ENCODE measurements at regions not wholly inside any gene's neighbourhood (a gene's known extent, or its start where the extent isn't known, plus 50 kb on each side); places are given as distances from the start of the nearest gene placed in this dataset.

DNA sequence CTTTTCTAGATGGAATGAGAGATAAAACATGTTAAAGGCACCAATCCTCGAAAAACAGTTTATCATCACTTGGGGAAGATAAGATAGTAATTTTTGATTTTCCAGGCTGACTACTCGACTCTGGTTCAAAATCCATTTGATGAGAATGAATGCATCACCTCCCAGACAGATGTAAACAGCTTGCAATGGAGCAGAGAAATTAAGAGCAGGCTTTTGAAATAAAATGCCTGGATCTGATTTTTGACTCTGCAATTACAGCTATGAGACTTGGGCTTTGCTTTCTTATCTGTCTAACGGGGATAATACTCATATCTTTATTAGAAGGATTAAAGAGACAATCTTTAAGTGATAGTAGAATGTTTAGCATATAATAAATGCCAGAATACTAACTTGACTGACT is 1148.9 kb downstream of the OLFM4 start:
- H3K4me1 Mint-ChIP-seq (ENCODE audit: low read depth), result no peaks in the 10 kb centered on the region
- peaks cover 3% of the 10 kb centered on the region for H3K9me3 Mint-ChIP-seq
- no peak overlapping the region for H3K27ac Mint-ChIP-seq
- no peaks in the 10 kb centered on the region for H3K27me3 Mint-ChIP-seq (ENCODE audit: insufficient read depth)
- no peak overlapping the region for H3K4me3 Mint-ChIP-seq
- no peak for DNase-seq (ENCODE audit: low spot score)
- H3K36me3 Mint-ChIP-seq (ENCODE audit: low read depth), result no peaks in the 10 kb centered on the region
- intact Hi-C loops (cut with micrococcal nuclease), result no loop called here

DNA sequence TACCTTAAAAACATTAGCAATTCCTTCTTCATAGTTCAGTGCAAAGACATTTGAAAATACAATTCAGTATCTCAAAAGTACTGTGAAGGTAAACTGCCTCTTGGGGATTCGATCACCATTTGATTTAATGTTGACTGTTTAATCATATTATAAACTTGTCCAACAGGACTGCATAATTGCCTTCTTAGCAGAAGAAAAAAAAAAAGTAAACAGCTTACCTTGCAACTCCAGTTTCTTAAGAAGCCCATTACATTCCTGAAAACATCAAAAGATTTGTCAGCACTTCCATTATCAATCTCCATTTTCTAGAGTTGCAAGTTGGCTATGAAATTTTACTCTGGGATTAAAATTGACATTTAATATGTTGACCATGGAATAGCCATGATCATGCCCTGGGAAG is 1154.6 kb downstream of the OLFM4 start:
- no peak for DNase-seq (ENCODE audit: low spot score)
- H3K4me1 Mint-ChIP-seq (ENCODE audit: low read depth), result no peaks in the 10 kb centered on the region
- peaks cover 5% of the 10 kb centered on the region for H3K9me3 Mint-ChIP-seq
- no peak overlapping the region for H3K4me3 Mint-ChIP-seq
- H3K36me3 Mint-ChIP-seq (ENCODE audit: low read depth), result no peaks in the 10 kb centered on the region
- no peaks in the 10 kb centered on the region for H3K27me3 Mint-ChIP-seq (ENCODE audit: insufficient read depth)
- intact Hi-C loops (cut with micrococcal nuclease), result no loop called here
- no peak overlapping the region for H3K27ac Mint-ChIP-seq

- H3K9me3 Mint-ChIP-seq, result peaks cover 10% of the 10 kb centered on the region
- no peak for DNase-seq (ENCODE audit: low spot score)
- H3K4me1 Mint-ChIP-seq (ENCODE audit: low read depth), result no peaks in the 10 kb centered on the region
- no peaks in the 10 kb centered on the region for H3K27me3 Mint-ChIP-seq (ENCODE audit: insufficient read depth)
- no peak overlapping the region for H3K27ac Mint-ChIP-seq
- no peaks in the 10 kb centered on the region for H3K36me3 Mint-ChIP-seq (ENCODE audit: low read depth)
- intact Hi-C loops (cut with micrococcal nuclease), result no loop called here
- H3K4me3 Mint-ChIP-seq, result no peak overlapping the region
These were observed 1155.1 kb downstream of the OLFM4 start for GRCh38 chr13:54183728-54184127.

GRCh38 chr13:54184576-54184975 is 1156.0 kb downstream of the OLFM4 start:
- Mint-ChIP-seq H3K4me1 (ENCODE audit: low read depth) (no peaks in the 10 kb centered on the region), H3K27ac (no peak overlapping the region), H3K9me3 (peaks cover 16% of the 10 kb centered on the region), H3K4me3 (no peak overlapping the region), H3K27me3 (ENCODE audit: insufficient read depth) (no peaks in the 10 kb centered on the region), H3K36me3 (ENCODE audit: low read depth) (no peaks in the 10 kb centered on the region)
- intact Hi-C loops (cut with micrococcal nuclease), result no loop called here
- DNase-seq (ENCODE audit: low spot score), result no peak

DNA sequence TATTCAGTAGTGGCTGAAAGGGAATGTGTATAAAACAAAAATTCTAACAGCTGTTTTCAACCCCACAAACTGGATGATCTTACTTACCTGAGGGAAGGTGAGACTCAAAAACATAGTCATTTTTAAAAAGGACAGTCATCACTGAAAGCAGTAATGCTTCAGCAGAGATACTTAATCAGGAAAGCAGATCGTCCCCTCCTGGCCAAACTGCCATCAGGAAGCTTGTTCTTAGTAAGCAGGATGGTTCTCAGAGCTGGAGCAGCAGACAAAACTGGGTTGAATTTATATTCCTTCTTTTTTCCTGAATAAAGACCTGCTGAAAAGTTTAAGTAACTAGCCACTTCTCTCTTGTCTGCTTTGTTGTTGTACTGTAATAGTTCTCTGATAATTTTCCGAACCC is 1156.5 kb downstream of the OLFM4 start:
- peaks cover 19% of the 10 kb centered on the region for H3K9me3 Mint-ChIP-seq
- no peak for DNase-seq (ENCODE audit: low spot score)
- H3K27me3 Mint-ChIP-seq (ENCODE audit: insufficient read depth), result no peaks in the 10 kb centered on the region
- H3K27ac Mint-ChIP-seq, result no peak overlapping the region
- intact Hi-C loops (cut with micrococcal nuclease), result no loop called here
- no peaks in the 10 kb centered on the region for H3K36me3 Mint-ChIP-seq (ENCODE audit: low read depth)
- no peak overlapping the region for H3K4me3 Mint-ChIP-seq
- H3K4me1 Mint-ChIP-seq (ENCODE audit: low read depth), result no peaks in the 10 kb centered on the region

- Mint-ChIP-seq H3K27me3 (ENCODE audit: insufficient read depth) (no peaks in the 10 kb centered on the region), H3K4me3 (no peak overlapping the region), H3K4me1 (ENCODE audit: low read depth) (no peaks in the 10 kb centered on the region), H3K9me3 (peaks cover 19% of the 10 kb centered on the region), H3K36me3 (ENCODE audit: low read depth) (no peaks in the 10 kb centered on the region), H3K27ac (no peak overlapping the region)
- intact Hi-C loops (cut with micrococcal nuclease), result no loop called here
- no peak for DNase-seq (ENCODE audit: low spot score)
These were observed 1157.2 kb downstream of the OLFM4 start for GRCh38 chr13:54185785-54186184.

DNA sequence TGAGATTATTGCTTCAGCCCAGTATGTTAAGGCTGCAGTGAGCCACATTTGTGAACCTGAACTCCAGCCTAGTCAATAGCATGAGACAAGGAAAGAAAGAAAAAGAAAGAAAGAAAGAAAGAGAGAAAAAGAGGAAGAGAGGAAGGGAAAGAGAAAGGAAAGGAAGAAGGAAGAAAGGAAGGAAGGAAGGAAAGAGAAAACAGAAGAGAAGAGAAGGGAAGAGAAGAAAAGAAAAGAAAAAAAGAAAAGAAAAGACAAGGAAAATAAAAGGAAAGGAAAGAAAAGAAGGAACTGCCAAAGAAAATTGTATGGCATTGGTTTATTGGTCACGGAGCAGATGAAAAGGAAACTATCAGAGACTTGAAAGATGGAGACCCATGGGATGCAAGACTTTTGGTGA is 1158.8 kb downstream of the OLFM4 start:
- H3K27me3 Mint-ChIP-seq (ENCODE audit: insufficient read depth), result no peaks in the 10 kb centered on the region
- peaks cover 19% of the 10 kb centered on the region for H3K9me3 Mint-ChIP-seq
- no peak for DNase-seq (ENCODE audit: low spot score)
- H3K4me1 Mint-ChIP-seq (ENCODE audit: low read depth), result no peaks in the 10 kb centered on the region
- intact Hi-C loops (cut with micrococcal nuclease), result no loop called here
- H3K27ac Mint-ChIP-seq, result no peak overlapping the region
- H3K4me3 Mint-ChIP-seq, result no peak overlapping the region
- H3K36me3 Mint-ChIP-seq (ENCODE audit: low read depth), result no peaks in the 10 kb centered on the region

DNA sequence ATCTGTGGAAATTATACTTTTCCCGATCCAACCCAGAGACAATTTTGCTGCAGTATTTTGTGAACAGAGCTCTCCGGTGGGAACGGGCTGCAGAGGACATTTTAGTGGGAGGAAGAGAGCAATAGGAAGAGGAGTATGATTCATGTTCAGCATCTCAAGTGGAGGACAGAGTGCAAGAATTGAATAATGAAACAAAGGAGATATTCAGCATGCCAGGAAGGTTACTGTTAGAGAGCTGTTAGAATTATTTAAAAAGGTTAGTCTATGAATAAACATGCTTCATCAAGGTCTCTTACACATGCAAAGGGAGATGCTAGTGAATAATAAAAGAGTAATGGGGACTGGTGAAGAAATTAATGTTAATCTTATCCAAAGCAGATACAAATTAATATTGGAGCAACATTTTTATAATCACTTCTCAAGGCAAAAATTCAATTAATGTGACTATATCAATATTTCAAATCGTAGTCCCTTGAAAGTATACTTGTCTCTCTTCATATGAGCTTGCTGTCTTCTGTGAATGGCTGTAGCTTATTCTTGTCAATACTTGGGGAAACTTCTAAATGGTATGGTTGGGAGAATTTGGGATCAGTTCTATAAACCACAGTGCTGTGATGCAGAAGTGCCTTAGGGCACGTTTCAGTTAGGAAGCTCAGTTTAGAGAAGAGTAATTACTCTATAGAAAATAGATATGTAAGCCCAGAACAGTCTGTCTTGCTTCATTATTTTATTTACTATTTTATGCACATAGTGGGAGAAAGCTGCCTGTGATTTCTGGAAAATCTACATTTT is 1165.8 kb downstream of the OLFM4 start:
- no peak overlapping the region for H3K27ac Mint-ChIP-seq
- no peak for DNase-seq (ENCODE audit: low spot score)
- H3K9me3 Mint-ChIP-seq, result peaks cover 21% of the 10 kb centered on the region
- no peaks in the 10 kb centered on the region for H3K4me1 Mint-ChIP-seq (ENCODE audit: low read depth)
- H3K27me3 Mint-ChIP-seq (ENCODE audit: insufficient read depth), result no peaks in the 10 kb centered on the region
- no peaks in the 10 kb centered on the region for H3K36me3 Mint-ChIP-seq (ENCODE audit: low read depth)
- intact Hi-C loops (cut with micrococcal nuclease), result no loop called here
- H3K4me3 Mint-ChIP-seq, result no peak overlapping the region

DNA sequence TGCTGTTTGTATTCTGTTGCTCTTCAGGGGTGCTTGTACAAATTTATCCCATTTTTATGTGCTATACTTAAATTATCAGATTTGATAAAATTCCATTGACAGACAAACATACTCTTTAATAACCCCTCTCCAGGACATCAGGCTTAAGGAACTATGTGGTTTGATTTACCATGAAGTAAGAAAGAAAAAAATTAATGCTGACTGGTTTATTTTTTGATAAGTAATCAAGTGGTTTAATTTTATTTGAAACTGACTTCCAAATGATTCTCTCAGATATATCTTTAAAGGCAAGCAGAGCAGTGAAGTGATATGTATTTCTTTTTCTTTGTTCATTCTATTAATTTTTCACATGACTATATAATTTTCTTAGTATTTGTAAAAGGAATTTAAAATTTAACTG is 1168.1 kb downstream of the OLFM4 start:
- H3K27ac Mint-ChIP-seq, result no peak overlapping the region
- no peaks in the 10 kb centered on the region for H3K27me3 Mint-ChIP-seq (ENCODE audit: insufficient read depth)
- H3K4me3 Mint-ChIP-seq, result no peak overlapping the region
- peaks cover 20% of the 10 kb centered on the region for H3K9me3 Mint-ChIP-seq
- H3K4me1 Mint-ChIP-seq (ENCODE audit: low read depth), result no peaks in the 10 kb centered on the region
- no peaks in the 10 kb centered on the region for H3K36me3 Mint-ChIP-seq (ENCODE audit: low read depth)
- DNase-seq (ENCODE audit: low spot score), result no peak
- intact Hi-C loops (cut with micrococcal nuclease), result no loop called here

DNA sequence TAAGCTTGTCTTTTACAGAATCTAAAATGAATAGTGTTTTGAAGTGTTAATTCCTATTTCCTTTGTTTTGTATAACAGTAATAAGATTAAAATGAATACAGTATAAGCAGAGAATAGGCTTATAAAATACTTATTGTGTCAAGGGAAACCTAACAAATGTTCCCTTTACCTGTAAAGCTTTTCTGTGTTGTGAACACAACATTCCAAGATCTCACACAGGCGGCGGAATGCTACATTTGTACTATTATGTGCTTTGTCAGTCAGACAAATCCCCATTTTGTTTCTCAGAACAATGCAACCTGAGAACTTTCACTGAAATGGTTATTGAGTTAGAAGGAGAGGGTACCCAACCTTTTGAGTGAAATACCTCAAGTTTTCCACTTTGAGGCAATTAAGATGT is 1170.3 kb downstream of the OLFM4 start:
- intact Hi-C loops (cut with micrococcal nuclease), result no loop called here
- H3K9me3 Mint-ChIP-seq, result peaks cover 18% of the 10 kb centered on the region
- no peak overlapping the region for H3K4me3 Mint-ChIP-seq
- H3K4me1 Mint-ChIP-seq (ENCODE audit: low read depth), result no peaks in the 10 kb centered on the region
- no peaks in the 10 kb centered on the region for H3K36me3 Mint-ChIP-seq (ENCODE audit: low read depth)
- no peak for DNase-seq (ENCODE audit: low spot score)
- no peaks in the 10 kb centered on the region for H3K27me3 Mint-ChIP-seq (ENCODE audit: insufficient read depth)
- H3K27ac Mint-ChIP-seq, result no peak overlapping the region

DNA sequence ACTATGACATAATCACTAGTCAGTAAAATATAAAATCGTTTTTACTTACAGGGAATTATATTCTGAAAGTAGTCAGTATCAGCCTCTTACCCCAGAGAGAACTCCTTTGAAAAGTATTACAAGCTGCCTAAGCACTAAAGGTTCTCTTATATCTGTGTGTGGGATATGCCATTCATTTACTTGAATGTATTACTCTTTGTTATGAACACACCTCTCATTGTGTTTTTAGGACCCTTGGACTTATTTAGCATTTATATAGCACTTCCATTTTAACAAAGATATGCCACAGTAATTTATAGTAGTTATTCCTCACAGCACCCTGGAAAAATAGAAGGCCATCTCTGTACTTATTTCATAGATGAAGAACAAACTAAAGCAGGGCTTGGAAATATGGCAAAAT is 1178.0 kb downstream of the OLFM4 start:
- H3K9me3 Mint-ChIP-seq, result peaks cover 12% of the 10 kb centered on the region
- no peaks in the 10 kb centered on the region for H3K4me1 Mint-ChIP-seq (ENCODE audit: low read depth)
- intact Hi-C loops (cut with micrococcal nuclease), result no loop called here
- no peaks in the 10 kb centered on the region for H3K27me3 Mint-ChIP-seq (ENCODE audit: insufficient read depth)
- H3K27ac Mint-ChIP-seq, result no peak overlapping the region
- DNase-seq (ENCODE audit: low spot score), result no peak
- H3K36me3 Mint-ChIP-seq (ENCODE audit: low read depth), result no peaks in the 10 kb centered on the region
- H3K4me3 Mint-ChIP-seq, result no peak overlapping the region

DNA sequence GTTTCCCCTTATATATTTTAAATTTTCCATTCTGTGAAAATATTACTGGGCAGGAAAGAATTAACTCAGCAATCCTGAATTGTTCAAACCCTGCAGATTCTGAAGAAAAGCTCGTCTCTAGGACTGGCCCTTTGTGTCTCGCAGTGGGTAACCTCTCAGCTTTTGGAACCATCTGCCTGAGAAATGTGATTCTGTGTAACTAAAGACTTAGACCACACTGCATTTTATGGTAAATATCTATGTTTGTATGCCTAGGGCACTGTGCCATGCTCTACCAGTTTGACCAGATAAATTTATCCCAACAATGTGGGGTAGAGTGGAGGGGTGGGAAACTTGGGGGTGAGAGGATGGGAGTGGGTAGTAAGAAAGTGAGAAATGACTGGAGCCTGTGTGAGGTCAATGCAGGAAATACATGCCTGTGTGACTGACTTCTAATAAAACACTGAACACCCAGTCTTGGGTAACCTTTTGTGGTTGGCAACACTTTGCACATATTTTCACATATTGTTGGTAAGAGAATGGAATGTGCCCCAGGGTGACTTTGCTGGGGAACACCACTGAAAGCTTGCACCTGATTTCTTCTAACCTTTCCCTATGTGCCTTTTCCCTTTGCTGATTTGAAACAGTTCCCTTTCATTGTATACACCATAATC is 1181.9 kb downstream of the OLFM4 start:
- intact Hi-C loops (cut with micrococcal nuclease), result no loop called here
- no peaks in the 10 kb centered on the region for H3K27me3 Mint-ChIP-seq (ENCODE audit: insufficient read depth)
- no peaks in the 10 kb centered on the region for H3K36me3 Mint-ChIP-seq (ENCODE audit: low read depth)
- no peak overlapping the region for H3K27ac Mint-ChIP-seq
- no peaks in the 10 kb centered on the region for H3K4me1 Mint-ChIP-seq (ENCODE audit: low read depth)
- H3K4me3 Mint-ChIP-seq, result no peak overlapping the region
- no peak for DNase-seq (ENCODE audit: low spot score)
- H3K9me3 Mint-ChIP-seq, result peaks cover 16% of the 10 kb centered on the region

GRCh38 chr13:54216221-54216620 is 1187.6 kb downstream of the OLFM4 start:
- Mint-ChIP-seq H3K9me3 (peaks cover 23% of the 10 kb centered on the region), H3K4me3 (no peak overlapping the region), H3K27me3 (ENCODE audit: insufficient read depth) (no peaks in the 10 kb centered on the region), H3K27ac (no peak overlapping the region), H3K4me1 (ENCODE audit: low read depth) (no peaks in the 10 kb centered on the region), H3K36me3 (ENCODE audit: low read depth) (no peaks in the 10 kb centered on the region)
- DNase-seq (ENCODE audit: low spot score), result no peak
- intact Hi-C loops (cut with micrococcal nuclease), result no loop called here
